Heart left ventricle (tissue), 13 donors: ENCODE measurements at regions not wholly inside any gene's neighbourhood (a gene's known extent, or its start where the extent isn't known, plus 50 kb on each side); places are given as distances from the start of the nearest gene placed in this dataset.
"Not testable (repeated sequence)": the region's sequence is repeated elsewhere in the genome, so short reads cannot be mapped to it uniquely, and the experiment has no call there.

Experiments used
- CTCF ChIP-seq, 12 donors: fragments of 200-600 bp; sonication (generic) in 4 of 12; IDR thresholded peaks; one replicate each; pipeline versions ENCODE4 v1.5.0 to v1.8.0; 2018 to 2022; ENCODE audit warnings: antibody characterized with exemption in 12 of 12, mild to moderate bottlenecking in 5 of 12
- POLR2A ChIP-seq, 2 donors: fragments of 450-650 bp; IDR thresholded peaks; one replicate each; pipeline ENCODE4 v1.6.1; 2017; ENCODE audit warnings: antibody characterized with exemption in 2 of 2, mild to moderate bottlenecking in 2 of 2, moderate library complexity in 2 of 2
- donor health status: ischemic (EF 13 %, LVEDD 7.1; RV severe dilation, severe dysfunction).
- donor health status: DM: no; HTN: yes; CAD: no.
- donor health status: DM: no; HTN: no; CAD: no.
- donor health status: ischemic (EF 25% LVEDD 6.9; RV normal size, moderate dysfunction).
- donor health status: ischemic (EF 25% LVEDD 5.7; RV mildly dilated, moderate dysfunction).
- donor health status: ischemic (EF 35%, LVEDD 5.7; RV mildly dilated, moderate dysfunction).
- donor health status: nonischemic (EF 11% LVEDD 7.7; RV severe dilation, severe dysfunction).
- donor health status: DM: yes; HTN: yes; CAD: no.
- donor health status: PGD.
- donor health status: ischemic (EF 29% LVEDD 5.4; RV normal size, mild dysfunction).
- donor health status: nonischemic (EF 23%, LVEDD 6.1; RV moderate dilation, normal function).

DNA sequence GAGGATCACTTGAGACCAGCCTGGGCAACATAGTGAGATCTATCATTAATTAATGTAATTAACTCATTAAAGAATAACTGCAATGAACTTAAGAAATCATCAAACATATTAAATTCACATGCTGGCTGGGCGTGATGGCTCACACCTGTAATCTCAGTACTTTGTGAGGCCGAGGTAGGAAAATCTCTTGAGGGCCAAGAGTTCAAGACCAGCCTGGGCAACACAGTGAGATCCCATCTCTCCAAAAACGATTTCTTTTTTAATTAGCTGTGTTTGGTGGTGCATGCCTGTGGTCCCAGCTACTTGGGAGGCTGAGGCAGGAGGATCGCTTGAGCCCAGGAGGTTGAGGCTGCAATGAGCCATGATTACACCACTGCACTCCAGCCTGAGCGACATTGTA, 117.2 kb downstream of the ZFAND4 start:
- not testable (repeated sequence) for TF ChIP-seq CTCF, POLR2A (IDR thresholded peaks at IDR 0.05)
